GM23338 (cell line): ENCODE measurements at regions not wholly inside any gene's neighbourhood (a gene's known extent, or its start where the extent isn't known, plus 50 kb on each side); places are given as distances from the start of the nearest gene placed in this dataset.

ENCODE experiments used
- CREB1 ChIP-seq: fragments of 250-450 bp; sonication (Bioruptor Pico); IDR thresholded peaks from 2 replicates; pipeline ENCODE4 v1.5.0; 2020; ENCODE audit warnings: low read depth, mild to moderate bottlenecking, moderate library complexity
- CTCF ChIP-seq, 2 experiments: fragments of 200-600 bp in 1 of 2; sonication (generic) in 1 of 2; conservative IDR thresholded peaks; 2 replicates each; pipeline versions ENCODE4 v1.5.1 to v1.6.1; 2016 to 2017; ENCODE audit warnings: antibody characterized with exemption in 2 of 2, low read depth in 2 of 2, mild to moderate bottlenecking in 2 of 2, moderate library complexity in 1 of 2
- EZH2phosphoT487 ChIP-seq: fragments of 200-600 bp; sonication (generic); IDR thresholded peaks from one replicate; pipeline ENCODE4 v1.8.1; 2018; ENCODE audit warnings: antibody characterized with exemption; ENCODE audit not compliant: unreplicated experiment
- POLR2AphosphoS5 ChIP-seq: IDR thresholded peaks from 2 replicates; pipeline ENCODE4 v1.6.1; 2016; ENCODE audit warnings: antibody characterized with exemption, low read depth

- TF ChIP-seq EZH2phosphoT487 = no peak
- TF ChIP-seq POLR2AphosphoS5 = no peak
- no peak for TF ChIP-seq CTCF (conservative IDR thresholded peaks at IDR 0.05; ENCODE audit: low read depth in 2 of 2)
- no peak for TF ChIP-seq CREB1 (CRISPR knock-in tag)
These were observed 106.0 kb upstream of the NOCT start for GRCh38 chr4:138909587-138909986.
